CD4-positive, alpha-beta memory T cell (primary cell): ENCODE measurements at regions not wholly inside any gene's neighbourhood (a gene's known extent, or its start where the extent isn't known, plus 50 kb on each side); places are given as distances from the start of the nearest gene placed in this dataset.

Experiments
- CTCF ChIA-PET: fragments of 350-600 bp; sonication (Branson Sonifier 250); formaldehyde crosslinking; loops from one replicate; lab custom pipeline; 2021; ENCODE audit warnings: inconsistent platforms; ENCODE audit not compliant: partially characterized antibody; lab: Charles Lee
- POLR2A ChIA-PET: fragments of 350-600 bp; sonication (Branson Sonifier 250); formaldehyde crosslinking; loops from one replicate; lab custom pipeline; 2021; ENCODE audit not compliant: partially characterized antibody; lab: Charles Lee
- DNase-seq, 5 donors: peaks; one replicate each; pipeline versions ENCODE4 v3.0.0 to v3.0.0-alpha.2; 2020 to 2022; ENCODE audit warnings: mixed read lengths in 1 of 5
- H3K27ac ChIP-seq: one replicate; pipeline ENCODE4 v1.7.0; 2013; ENCODE audit warnings: low read depth, low read length
- H3K27me3 ChIP-seq: 2 replicates; pipeline ENCODE4 v1.7.0; 2013; ENCODE audit warnings: mild to moderate bottlenecking, low read length, moderate library complexity; ENCODE audit not compliant: insufficient read depth
- H3K36me3 ChIP-seq: 2 replicates; pipeline ENCODE4 v1.7.0; 2013; ENCODE audit warnings: mild to moderate bottlenecking, low read length, moderate library complexity; ENCODE audit not compliant: insufficient read depth
- H3K4me1 ChIP-seq: 2 replicates; pipeline ENCODE4 v1.7.0; 2013; ENCODE audit warnings: mild to moderate bottlenecking, low read length, moderate library complexity; ENCODE audit not compliant: insufficient read depth
- H3K4me3 ChIP-seq, 2 donors: one replicate each; pipeline ENCODE4 v1.7.0; 2013; ENCODE audit warnings: low read length in 2 of 2, mild to moderate bottlenecking in 1 of 2
- H3K9me3 ChIP-seq, 2 donors: one replicate each; pipeline ENCODE4 v1.7.0; 2013; ENCODE audit warnings: low read length in 2 of 2, control low read depth in 1 of 2; ENCODE audit not compliant: control insufficient read depth in 1 of 2
- H3K27ac Mint-ChIP-seq, 7 donors: one replicate each; pipeline ENCODE4 v1.8.0; 2020 to 2021; ENCODE audit warnings: mixed read lengths in 7 of 7, mild to moderate bottlenecking in 6 of 7, inconsistent platforms in 3 of 7, moderate library complexity in 3 of 7
- H3K27me3 Mint-ChIP-seq, 2 donors: one replicate each; pipeline ENCODE4 v1.8.0; 2020 to 2021; ENCODE audit warnings: mixed read lengths in 2 of 2
- H3K36me3 Mint-ChIP-seq, 2 donors: one replicate each; pipeline ENCODE4 v1.8.0; 2020 to 2021; ENCODE audit warnings: mixed read lengths in 2 of 2, inconsistent platforms in 1 of 2, mild to moderate bottlenecking in 1 of 2
- H3K4me1 Mint-ChIP-seq, 4 donors: one replicate each; pipeline ENCODE4 v1.8.0; 2020 to 2021; ENCODE audit warnings: mixed read lengths in 4 of 4, mild to moderate bottlenecking in 1 of 4
- H3K4me3 Mint-ChIP-seq, 8 donors: one replicate each; pipeline ENCODE4 v1.8.0; 2020 to 2021; ENCODE audit warnings: mixed read lengths in 8 of 8, mild to moderate bottlenecking in 7 of 8, moderate library complexity in 6 of 8, inconsistent platforms in 3 of 8
- H3K9me3 Mint-ChIP-seq, 8 donors: one replicate each; pipeline ENCODE4 v1.8.0; 2020 to 2021; ENCODE audit warnings: mixed read lengths in 8 of 8, mild to moderate bottlenecking in 5 of 8, inconsistent platforms in 3 of 8, moderate library complexity in 1 of 8
- intact Hi-C: fragments of 100-400 bp; cut with micrococcal nuclease; formaldehyde crosslinking; loops from one replicate; pipeline ENCODE4 v1.15.1; 2023

- H3K4me3 Mint-ChIP-seq, result no peak overlapping the region
- no peaks in the 10 kb centered on the region for H3K27me3 ChIP-seq
- POLR2A ChIA-PET, result no interaction called here
These were observed 80.8 kb upstream of the PEX5L start for GRCh38 chr3:180117381-180118163.

GRCh38 chr3:180119567-180119966 lies 82.8 kb upstream of the PEX5L start:
- POLR2A ChIA-PET, result no interaction called here
- CTCF ChIA-PET, result no interaction called here
- H3K27ac Mint-ChIP-seq, result no peak overlapping the region
- H3K4me3 ChIP-seq, result no peak overlapping the region
- no peak overlapping the region for H3K4me3 Mint-ChIP-seq
- H3K9me3 Mint-ChIP-seq, result peaks cover 0 to 13% (median 3%) of the 10 kb centered on the region in 8 donors
- no peaks in the 10 kb centered on the region for H3K4me1 ChIP-seq
- no peaks in the 10 kb centered on the region for H3K36me3 Mint-ChIP-seq
- H3K4me1 Mint-ChIP-seq, result no peaks in the 10 kb centered on the region
- H3K27me3 Mint-ChIP-seq, result no peaks in the 10 kb centered on the region
- no peaks in the 10 kb centered on the region for H3K27me3 ChIP-seq
- no peaks in the 10 kb centered on the region for H3K36me3 ChIP-seq
- no peaks in the 10 kb centered on the region for H3K9me3 ChIP-seq
- H3K27ac ChIP-seq, result no peak overlapping the region
- intact Hi-C loops, result no loop called here
- DNase-seq, result no peak

More at GRCh38 chr3:180117381-180118163, 80.8 kb upstream of the PEX5L start:
- Histone ChIP-seq H3K27ac (no peak overlapping the region), H3K4me3 (no peak overlapping the region), H3K9me3 (no peaks in the 10 kb centered on the region), H3K36me3 (no peaks in the 10 kb centered on the region), H3K4me1 (no peaks in the 10 kb centered on the region)
- no peaks in the 10 kb centered on the region for H3K36me3 Mint-ChIP-seq
- H3K27ac Mint-ChIP-seq, result no peak overlapping the region
- H3K4me1 Mint-ChIP-seq, result no peaks in the 10 kb centered on the region
- no peaks in the 10 kb centered on the region for H3K27me3 Mint-ChIP-seq
- intact Hi-C loops, result no loop called here
- CTCF ChIA-PET, result no interaction called here
- no peak for DNase-seq
- peaks cover 0 to 8% (median under 1%) of the 10 kb centered on the region in 8 donors for H3K9me3 Mint-ChIP-seq

GRCh38 chr3:180123928-180124327 lies 87.2 kb upstream of the PEX5L start:
- H3K27me3 Mint-ChIP-seq, result no peaks in the 10 kb centered on the region
- Histone ChIP-seq H3K36me3 (no peaks in the 10 kb centered on the region), H3K9me3 (no peaks in the 10 kb centered on the region), H3K4me1 (no peaks in the 10 kb centered on the region), H3K27ac (no peak overlapping the region), H3K27me3 (no peaks in the 10 kb centered on the region), H3K4me3 (no peak overlapping the region)
- DNase-seq, result no peak
- H3K4me1 Mint-ChIP-seq, result no peaks in the 10 kb centered on the region
- ChIA-PET CTCF (no interaction called here), POLR2A (no interaction called here)
- no peak overlapping the region for H3K4me3 Mint-ChIP-seq
- intact Hi-C loops, result no loop called here
- H3K9me3 Mint-ChIP-seq, result peaks cover 1 to 27% (median 7%) of the 10 kb centered on the region in 8 donors
- no peak overlapping the region for H3K27ac Mint-ChIP-seq
- no peaks in the 10 kb centered on the region for H3K36me3 Mint-ChIP-seq

- peak overlapping the region in 1 of 7 donors; percentile 15 for H3K27ac Mint-ChIP-seq
- intact Hi-C loops, result no loop called here
These were observed 94.4 kb upstream of the PEX5L start for GRCh38 chr3:180131169-180131568.

GRCh38 chr3:180135101-180135500 lies 98.4 kb upstream of the PEX5L start:
- Mint-ChIP-seq H3K27me3 (no peaks in the 10 kb centered on the region), H3K9me3 (peaks cover 0 to 7% (median 2%) of the 10 kb centered on the region in 8 donors), H3K27ac (no peak overlapping the region), H3K36me3 (no peaks in the 10 kb centered on the region), H3K4me3 (no peak overlapping the region), H3K4me1 (no peaks in the 10 kb centered on the region)
- no peak for DNase-seq
- intact Hi-C loops, result no loop called here
- ChIA-PET CTCF (no interaction called here), POLR2A (no interaction called here)
- Histone ChIP-seq H3K4me3 (no peak overlapping the region), H3K4me1 (no peaks in the 10 kb centered on the region), H3K27me3 (no peaks in the 10 kb centered on the region), H3K27ac (no peak overlapping the region), H3K36me3 (no peaks in the 10 kb centered on the region), H3K9me3 (no peaks in the 10 kb centered on the region)

More at GRCh38 chr3:180131169-180131568, 94.4 kb upstream of the PEX5L start:
- no peaks in the 10 kb centered on the region for H3K36me3 ChIP-seq
- DNase-seq, result no peak
- H3K4me3 ChIP-seq, result no peak overlapping the region
- H3K27me3 ChIP-seq, result no peaks in the 10 kb centered on the region
- Mint-ChIP-seq H3K4me3 (no peak overlapping the region), H3K9me3 (peaks cover 0 to 16% (median 3%) of the 10 kb centered on the region in 8 donors), H3K4me1 (no peaks in the 10 kb centered on the region), H3K36me3 (no peaks in the 10 kb centered on the region), H3K27me3 (no peaks in the 10 kb centered on the region)
- ChIA-PET CTCF (no interaction called here), POLR2A (no interaction called here)
- no peak overlapping the region for H3K27ac ChIP-seq
- H3K4me1 ChIP-seq, result no peaks in the 10 kb centered on the region
- H3K9me3 ChIP-seq, result no peaks in the 10 kb centered on the region

- intact Hi-C loops, result no loop called here
- Mint-ChIP-seq H3K27me3 (no peaks in the 10 kb centered on the region), H3K9me3 (peaks cover 0 to 8% (median 2%) of the 10 kb centered on the region in 8 donors), H3K36me3 (no peaks in the 10 kb centered on the region), H3K4me1 (no peaks in the 10 kb centered on the region), H3K27ac (no peak overlapping the region), H3K4me3 (no peak overlapping the region)
- Histone ChIP-seq H3K4me1 (no peaks in the 10 kb centered on the region), H3K27ac (no peak overlapping the region), H3K36me3 (no peaks in the 10 kb centered on the region), H3K4me3 (no peak overlapping the region), H3K9me3 (no peaks in the 10 kb centered on the region), H3K27me3 (no peaks in the 10 kb centered on the region)
- CTCF ChIA-PET, result no interaction called here
- DNase-seq, result no peak
- POLR2A ChIA-PET, result no interaction called here
These were observed 102.1 kb upstream of the PEX5L start for GRCh38 chr3:180138871-180139270.

- Histone ChIP-seq H3K4me3 (no peak overlapping the region), H3K36me3 (no peaks in the 10 kb centered on the region), H3K4me1 (no peaks in the 10 kb centered on the region), H3K9me3 (no peaks in the 10 kb centered on the region), H3K27ac (no peak overlapping the region), H3K27me3 (no peaks in the 10 kb centered on the region)
- intact Hi-C loops, result no loop called here
- no peak overlapping the region for H3K27ac Mint-ChIP-seq
- ChIA-PET POLR2A (no interaction called here), CTCF (no interaction called here)
- no peak for DNase-seq
- no peaks in the 10 kb centered on the region for H3K27me3 Mint-ChIP-seq
- H3K4me3 Mint-ChIP-seq, result no peak overlapping the region
- no peaks in the 10 kb centered on the region for H3K36me3 Mint-ChIP-seq
- no peaks in the 10 kb centered on the region for H3K4me1 Mint-ChIP-seq
- peaks cover 0 to 8% (median 2%) of the 10 kb centered on the region in 8 donors for H3K9me3 Mint-ChIP-seq
These were observed 105.3 kb upstream of the PEX5L start for GRCh38 chr3:180142041-180142440.
